ENCODE measurements at regions not wholly inside any gene's neighbourhood (a gene's known extent, or its start where the extent isn't known, plus 50 kb on each side); places are given as distances from the start of the nearest gene placed in this dataset.

DNA sequence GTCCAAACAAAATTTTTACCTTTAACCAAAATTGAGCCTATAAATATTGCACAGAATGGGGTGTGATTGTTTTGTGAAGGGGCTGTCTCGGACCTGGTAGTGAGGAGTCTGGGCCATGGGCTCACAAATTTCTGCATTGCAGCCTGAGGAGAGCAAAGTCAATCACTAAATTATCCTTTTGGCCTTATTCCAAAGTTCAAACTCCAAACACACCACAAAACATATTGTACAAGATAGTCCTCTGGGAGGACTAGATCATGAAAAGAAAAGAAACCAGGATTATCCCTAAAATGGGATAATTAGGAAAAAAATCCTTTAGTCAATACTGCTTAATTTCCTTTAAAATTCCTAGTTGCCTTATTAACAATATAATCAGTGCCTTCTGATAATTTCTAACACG lies 115.5 kb downstream of the BUB3 start:
- intact Hi-C loops (cut with micrococcal nuclease) = no loop called here
- Histone ChIP-seq H3K79me2 (ENCODE audit: control insufficient read depth, insufficient read depth, low read length) (no peaks in the 10 kb centered on the region), H3K4me2 (ENCODE audit: insufficient read depth, low read length) (no peak overlapping the region), H3K9ac (replicated peaks; ENCODE audit: extremely low read depth, insufficient read depth, low read length) (no peak overlapping the region), H3K36me3 (ENCODE audit: control insufficient read depth in 2 of 2, extremely low read depth in 1 of 2, insufficient read depth in 2 of 2, low read length in 2 of 2) (no peaks in the 10 kb centered on the region), H3K27ac (ENCODE audit: insufficient read depth, low read depth, low read length) (no peak overlapping the region), H3K4me1 (ENCODE audit: control insufficient read depth, extremely low read depth, insufficient read depth, low read length) (no peaks in the 10 kb centered on the region), H2AFZ (ENCODE audit: low read depth, low read length) (no peak overlapping the region), H3K9me1 (replicated peaks; ENCODE audit: control insufficient read depth, extremely low read depth, insufficient read depth, low read length) (no peaks in the 10 kb centered on the region), H3K27me3 (ENCODE audit: control insufficient read depth in 2 of 2, insufficient read depth in 2 of 2, low read length in 2 of 2) (peaks cover 0 to 4% of the 10 kb centered on the region in 2 experiments), H3K4me3 (replicated peaks in 1 of 3; ENCODE audit: insufficient read depth in 1 of 3, low read depth in 1 of 3, low read length in 3 of 3) (no peak overlapping the region), H4K20me1 (replicated peaks; ENCODE audit: control insufficient read depth, extremely low read depth, insufficient read depth, low read length) (no peaks in the 10 kb centered on the region), H3K9me3 (replicated peaks; ENCODE audit: control insufficient read depth, insufficient read depth, low read length) (no peaks in the 10 kb centered on the region)
- BruUV-seq (replicated peaks) = no TSS peak
- DNase-seq (ENCODE audit: low read depth, low spot score) = no peak
- FAIRE-seq = no peak
- TF ChIP-seq, protein P1, sequence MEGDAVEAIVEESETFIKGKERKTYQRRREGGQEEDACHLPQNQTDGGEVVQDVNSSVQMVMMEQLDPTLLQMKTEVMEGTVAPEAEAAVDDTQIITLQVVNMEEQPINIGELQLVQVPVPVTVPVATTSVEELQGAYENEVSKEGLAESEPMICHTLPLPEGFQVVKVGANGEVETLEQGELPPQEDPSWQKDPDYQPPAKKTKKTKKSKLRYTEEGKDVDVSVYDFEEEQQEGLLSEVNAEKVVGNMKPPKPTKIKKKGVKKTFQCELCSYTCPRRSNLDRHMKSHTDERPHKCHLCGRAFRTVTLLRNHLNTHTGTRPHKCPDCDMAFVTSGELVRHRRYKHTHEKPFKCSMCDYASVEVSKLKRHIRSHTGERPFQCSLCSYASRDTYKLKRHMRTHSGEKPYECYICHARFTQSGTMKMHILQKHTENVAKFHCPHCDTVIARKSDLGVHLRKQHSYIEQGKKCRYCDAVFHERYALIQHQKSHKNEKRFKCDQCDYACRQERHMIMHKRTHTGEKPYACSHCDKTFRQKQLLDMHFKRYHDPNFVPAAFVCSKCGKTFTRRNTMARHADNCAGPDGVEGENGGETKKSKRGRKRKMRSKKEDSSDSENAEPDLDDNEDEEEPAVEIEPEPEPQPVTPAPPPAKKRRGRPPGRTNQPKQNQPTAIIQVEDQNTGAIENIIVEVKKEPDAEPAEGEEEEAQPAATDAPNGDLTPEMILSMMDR (IDR thresholded peaks at IDR 0.05; ENCODE audit: extremely low read depth in 1 of 2, insufficient read depth in 1 of 2, low read depth in 1 of 2, low read length in 2 of 2) = no peak
- TF ChIP-seq MYC (IDR thresholded peaks at IDR 0.05; ENCODE audit: low read depth, low read length) (no peak), JUN (IDR thresholded peaks at IDR 0.05; ENCODE audit: borderline replicate concordance, insufficient read depth, insufficient read length, low read depth) (no peak), POLR2A (IDR thresholded peaks at IDR 0.05; ENCODE audit: low read depth, low read length) (no peak), GATA2 (IDR thresholded peaks at IDR 0.05; ENCODE audit: insufficient read depth, insufficient read length, low read depth, low read length) (no peak), EZH2 (IDR thresholded peaks at IDR 0.05; ENCODE audit: borderline replicate concordance, low read depth, low read length, severe bottlenecking) (no peak), FOS (IDR thresholded peaks at IDR 0.05; ENCODE audit: borderline replicate concordance, insufficient read depth, low read length) (no peak), POLR2AphosphoS5 (IDR thresholded peaks at IDR 0.05; ENCODE audit: insufficient read depth, low read depth, low read length) (no peak)
- TF ChIP-seq, protein P2, sequence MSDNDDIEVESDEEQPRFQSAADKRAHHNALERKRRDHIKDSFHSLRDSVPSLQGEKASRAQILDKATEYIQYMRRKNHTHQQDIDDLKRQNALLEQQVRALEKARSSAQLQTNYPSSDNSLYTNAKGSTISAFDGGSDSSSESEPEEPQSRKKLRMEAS (IDR thresholded peaks at IDR 0.05; ENCODE audit: insufficient read depth, insufficient read length) = no peak
- ChIA-PET POLR2A (no interaction called here), CTCF (no interaction called here)
- dilution Hi-C loops (cut with MboI; ENCODE audit: extremely low pct_ligation_motif_present, low sequenced_read_pairs) = no loop called here
